Right ventricle myocardium inferior (tissue), 1 donor: ENCODE measurements at regions not wholly inside any gene's neighbourhood (a gene's known extent, or its start where the extent isn't known, plus 50 kb on each side); places are given as distances from the start of the nearest gene placed in this dataset.
"Not testable (repeated sequence)": the region's sequence is repeated elsewhere in the genome, so short reads cannot be mapped to it uniquely, and the experiment has no call there.

Experiments
- ATAC-seq: fragments of 200-7000 bp; cut with Tn5 transposase; one replicate; pipeline ENCODE4 v1.9.1; 2020; ENCODE audit warnings: mild to moderate bottlenecking, moderate library complexity
- DNase-seq: peaks from one replicate; pipeline ENCODE4 v3.0.0; 2021; ENCODE audit errors: missing footprints
- intact Hi-C: fragments of 100-400 bp; cut with DNase I; formaldehyde crosslinking; loops from one replicate; pipeline ENCODE4 v1.11.0; 2022
- donor health status: DM: no; HTN: yes; CAD: no; lungs with severe emphysema.

DNA sequence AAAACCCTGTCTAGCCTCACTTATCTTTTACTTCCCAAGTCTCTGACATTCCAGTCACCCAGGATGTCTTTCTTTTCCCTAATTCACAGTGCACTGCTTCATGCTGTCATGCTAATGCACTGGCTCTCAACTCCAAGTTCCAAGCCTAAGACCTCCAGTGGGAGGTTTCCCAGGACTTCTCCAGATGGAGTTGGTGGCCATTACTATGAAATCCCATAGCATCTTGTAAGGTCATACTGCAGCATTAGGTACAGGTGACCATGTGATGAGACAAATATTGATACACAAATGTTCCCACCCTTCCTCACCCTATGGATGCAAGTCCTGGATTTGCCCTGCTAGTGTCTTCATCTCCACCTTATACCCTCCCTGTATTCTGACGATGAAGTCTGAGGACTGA lies 138.6 kb upstream of the PRICKLE2 start:
- ATAC-seq (no peak), DNase-seq (no peak)
- intact Hi-C loops: no loop called here

DNA sequence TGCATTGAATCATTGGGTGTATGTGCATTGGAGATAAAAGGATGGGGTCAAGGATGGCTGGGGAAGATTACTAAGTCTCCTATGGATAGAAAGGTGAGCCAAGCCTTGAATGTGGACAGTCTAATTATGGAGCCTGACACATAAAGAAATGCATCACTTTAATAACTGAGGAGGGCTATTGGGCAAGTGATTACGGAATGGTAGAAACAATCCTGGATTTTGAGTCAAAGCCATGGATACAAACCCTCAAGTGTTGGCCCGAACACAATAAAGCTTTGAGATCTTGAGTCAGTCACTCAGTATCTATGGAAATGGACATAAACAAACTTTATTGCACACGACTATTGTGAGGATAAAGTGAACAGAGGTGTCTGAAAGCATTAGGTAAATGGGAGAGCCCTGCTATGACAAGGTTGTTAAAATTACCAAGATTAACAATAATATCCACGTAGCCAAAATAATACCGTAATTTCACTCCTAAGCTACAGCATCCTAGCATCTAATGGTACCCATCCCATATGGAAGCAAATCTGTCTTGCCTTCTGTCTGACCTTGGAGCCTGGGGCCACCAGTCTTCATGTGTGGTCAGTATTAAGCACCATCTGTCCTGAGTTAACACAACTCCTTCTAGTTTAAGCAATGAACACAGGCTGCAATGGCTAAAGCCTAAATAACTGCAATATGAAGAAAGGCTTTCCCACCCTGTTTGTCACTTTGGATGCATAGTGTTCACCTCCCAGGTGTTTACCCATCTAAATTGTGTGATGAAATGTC lies 136.9 kb upstream of the PRICKLE2 start:
- no peak for DNase-seq
- no peak for ATAC-seq
- intact Hi-C loops: no loop called here

DNA sequence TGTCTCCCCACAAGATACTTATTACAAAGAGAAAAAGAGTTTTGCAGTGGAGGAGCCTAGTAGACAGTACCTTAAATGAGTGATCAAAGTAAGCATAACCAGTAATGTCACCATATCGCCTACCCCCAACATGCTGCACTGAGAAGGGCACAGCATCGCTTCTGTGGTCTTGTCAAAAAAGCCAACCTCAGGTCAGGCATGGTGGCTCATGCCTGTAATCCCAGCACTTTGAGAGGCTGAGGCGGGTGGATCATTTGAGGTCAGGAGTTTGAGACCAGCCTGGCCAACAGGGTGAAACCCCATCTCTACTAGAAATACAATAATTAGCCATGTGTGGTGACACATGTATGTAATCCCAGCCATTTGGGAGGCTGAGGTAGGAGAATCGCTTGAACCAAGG lies 135.8 kb upstream of the PRICKLE2 start:
- DNase-seq, intact Hi-C loops, ATAC-seq: not testable (repeated sequence)

DNA sequence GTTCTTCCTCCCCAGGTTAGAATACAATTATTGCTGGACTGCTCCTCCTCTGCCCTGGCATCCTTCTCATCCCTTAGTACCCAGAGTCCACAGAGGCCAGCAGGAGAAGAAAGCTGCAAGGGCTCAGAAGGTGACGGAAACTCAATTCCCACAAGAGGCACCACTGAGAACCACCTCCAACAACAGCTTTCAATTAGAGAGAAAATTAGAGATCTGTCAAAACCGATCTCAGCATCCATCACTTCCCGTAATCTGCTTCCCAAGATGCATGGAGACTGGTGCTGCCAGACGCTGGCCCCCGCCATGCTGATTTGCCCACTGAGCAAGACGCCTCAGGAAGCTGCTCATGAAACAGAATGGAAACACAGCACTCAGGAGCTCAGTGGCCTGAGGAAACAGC lies 135.0 kb upstream of the PRICKLE2 start:
- DNase-seq (no peak), ATAC-seq (no peak)
- intact Hi-C loops: no loop called here

DNA sequence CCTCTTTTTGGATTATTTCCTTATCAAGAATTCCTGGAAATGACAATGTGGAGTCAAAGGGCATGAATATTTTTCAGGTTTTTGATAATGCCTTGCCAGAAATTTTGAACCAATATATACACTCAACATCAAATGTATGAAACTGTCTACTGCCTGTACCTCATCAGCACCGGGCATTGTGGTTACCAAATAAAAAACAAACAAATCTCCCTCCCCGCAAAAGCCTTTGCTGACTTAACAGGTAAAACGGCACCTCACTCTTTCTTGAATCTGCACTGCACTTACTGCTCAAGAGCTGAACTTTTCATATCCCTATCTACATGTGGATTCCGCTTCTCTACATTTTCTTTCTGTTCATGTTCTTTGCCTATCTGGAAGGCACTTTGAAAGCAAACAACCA lies 134.5 kb upstream of the PRICKLE2 start:
- DNase-seq: no peak
- no peak for ATAC-seq
- intact Hi-C loops: no loop called here

DNA sequence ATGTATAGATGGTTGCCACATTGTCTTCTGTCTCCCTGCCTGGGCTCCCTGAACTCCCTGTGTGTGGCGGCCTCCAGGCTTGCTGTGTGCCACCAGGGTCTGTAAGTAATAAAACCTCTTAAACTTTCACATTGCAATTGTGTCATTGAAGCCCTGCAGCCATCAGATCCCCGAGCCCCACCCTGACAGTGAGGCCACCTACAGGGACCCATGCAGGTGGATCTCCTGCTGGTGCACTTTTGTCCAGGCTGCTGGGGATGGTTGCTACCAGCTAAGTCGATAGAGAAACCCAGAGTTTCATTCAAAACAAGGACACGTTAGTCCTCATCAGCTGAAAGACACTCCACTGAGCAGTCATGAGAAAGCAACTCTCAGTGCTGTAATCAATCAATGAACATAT lies 133.6 kb upstream of the PRICKLE2 start:
- intact Hi-C loops: no loop called here
- no peak for DNase-seq
- no peak for ATAC-seq

DNA sequence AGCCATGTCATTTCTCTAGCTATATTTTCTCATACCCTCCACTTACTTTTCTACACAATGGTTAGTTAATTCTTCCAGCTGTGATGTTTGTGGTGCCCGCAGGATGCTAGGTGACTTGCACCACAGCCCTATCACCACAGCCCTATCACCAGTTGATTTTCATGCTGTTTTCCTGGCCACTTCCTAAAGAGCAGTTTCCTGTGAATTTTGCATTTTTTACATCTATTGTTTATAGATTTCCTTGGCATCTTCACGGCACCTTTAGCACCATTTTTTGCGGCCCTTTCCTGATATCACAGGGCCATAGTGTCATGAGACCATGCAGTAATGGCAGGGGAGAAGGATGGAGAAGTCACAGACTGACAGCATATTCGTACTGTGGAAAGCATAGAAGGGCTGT lies 132.9 kb upstream of the PRICKLE2 start:
- intact Hi-C loops: no loop called here
- no peak for DNase-seq
- ATAC-seq: no peak

DNA sequence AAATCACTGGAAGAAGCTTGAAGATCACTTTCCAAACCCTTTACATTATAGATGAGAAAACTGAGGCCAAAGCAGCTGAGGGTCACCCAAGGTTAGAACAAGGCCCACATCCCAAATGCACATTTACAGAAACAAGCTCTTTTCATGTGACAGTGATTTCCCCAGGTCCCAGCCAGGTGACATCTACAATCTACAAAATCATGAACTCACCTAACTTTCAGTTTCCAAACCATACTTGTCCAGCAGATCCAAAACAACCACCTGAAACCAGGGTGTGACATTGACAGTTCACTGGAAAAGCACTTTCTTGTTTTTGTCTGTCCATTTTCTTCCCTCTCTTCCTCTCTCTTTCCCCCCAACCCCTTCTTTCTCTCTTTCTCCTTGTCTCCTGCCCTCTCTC lies 132.2 kb upstream of the PRICKLE2 start:
- ATAC-seq: no peak

DNA sequence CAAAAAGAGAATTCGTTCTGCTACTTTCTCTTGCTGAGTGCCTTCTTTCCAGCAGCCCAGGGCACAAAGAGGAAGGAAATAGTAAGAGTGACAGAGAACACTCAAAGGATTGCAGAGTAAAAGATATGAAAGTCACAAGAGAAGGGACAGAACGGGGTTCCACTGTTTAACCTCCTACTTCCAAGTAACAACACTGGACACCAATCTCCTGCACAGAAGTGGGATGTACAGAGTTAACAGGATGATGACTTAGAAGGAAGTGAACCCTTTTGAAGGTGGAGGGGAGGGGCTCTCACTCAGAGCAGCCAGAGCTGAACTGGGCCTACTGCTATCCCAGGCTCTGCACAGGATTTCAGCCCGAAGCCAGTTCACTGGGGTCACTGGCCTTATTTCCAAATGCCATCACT lies 130.1 kb upstream of the PRICKLE2 start:
- intact Hi-C loops: no loop called here

More for the DNA sequence above, 132.2 kb upstream of the PRICKLE2 start:
- intact Hi-C loops: no loop called here
- DNase-seq: no peak

DNA sequence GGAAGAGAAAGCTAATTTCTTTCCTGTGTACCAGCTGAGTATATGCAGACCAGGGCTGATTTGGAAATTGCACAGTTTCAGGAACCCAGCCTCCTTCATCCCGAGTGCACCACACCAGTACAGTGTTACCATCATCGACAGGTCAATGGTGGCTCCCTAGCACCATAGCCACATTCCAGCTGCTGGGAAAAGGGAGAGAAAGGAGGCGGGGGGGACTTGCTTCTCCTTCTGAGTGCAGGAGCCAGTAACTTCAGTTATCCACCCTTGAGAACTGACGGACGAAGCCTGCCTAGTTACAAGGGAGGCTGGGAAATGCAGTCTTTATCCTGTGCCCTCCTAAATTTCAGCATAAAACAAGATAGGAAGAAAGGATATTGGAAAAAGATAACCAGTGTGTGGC lies 129.7 kb upstream of the PRICKLE2 start:
- intact Hi-C loops: loop anchor here (5.0 kb wide), 1 partner anchor 88 kb away; no protein-coding TSS in a partner anchor
- no peak for ATAC-seq
- DNase-seq: no peak

More for the DNA sequence above, 130.1 kb upstream of the PRICKLE2 start:
- ATAC-seq (peak; percentile 49), DNase-seq (no peak)

DNA sequence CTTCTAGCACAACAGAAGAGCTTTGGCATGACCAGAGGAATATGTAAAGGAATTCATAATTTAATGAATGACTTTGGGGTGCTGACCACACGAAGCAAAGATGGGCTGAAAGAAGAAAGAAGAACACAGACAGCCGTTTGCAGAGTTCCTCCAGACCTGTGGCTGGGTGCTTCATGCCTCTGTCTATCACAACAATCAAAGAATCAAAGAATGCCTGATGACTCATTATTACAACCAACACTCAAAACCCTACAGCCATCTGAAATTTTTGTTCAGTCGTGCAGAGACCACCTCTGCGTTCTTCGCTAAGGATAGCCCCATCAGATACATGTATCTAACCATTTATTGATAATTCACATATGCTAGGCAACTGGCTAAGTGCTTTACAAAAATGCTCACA lies 129.0 kb upstream of the PRICKLE2 start:
- DNase-seq (no peak), ATAC-seq (no peak)
- intact Hi-C loops: loop anchor here (5.0 kb wide), 1 partner anchor 87 kb away; no protein-coding TSS in a partner anchor

DNA sequence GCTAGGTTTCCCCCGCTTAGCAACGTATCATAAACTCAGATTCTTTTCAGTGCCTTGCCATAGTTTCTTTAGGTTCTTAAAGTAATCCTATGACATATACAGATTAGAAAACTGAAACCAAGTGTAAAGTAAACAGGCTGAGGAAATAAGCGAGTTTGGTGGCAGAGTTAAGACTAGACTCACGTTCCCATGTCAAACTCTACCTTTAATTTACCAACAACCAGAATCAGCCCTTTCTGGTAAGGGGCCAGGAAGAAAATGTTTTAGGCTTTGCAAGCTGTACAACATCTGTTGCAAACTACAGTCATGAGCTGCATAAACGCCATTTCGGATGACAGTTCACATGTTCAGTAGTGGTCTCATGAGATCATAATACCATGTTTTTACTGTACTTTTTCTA lies 128.0 kb upstream of the PRICKLE2 start:
- no peak for ATAC-seq
- DNase-seq: no peak
- intact Hi-C loops: loop anchor here (5.0 kb wide), 1 partner anchor 86 kb away; no protein-coding TSS in a partner anchor

DNA sequence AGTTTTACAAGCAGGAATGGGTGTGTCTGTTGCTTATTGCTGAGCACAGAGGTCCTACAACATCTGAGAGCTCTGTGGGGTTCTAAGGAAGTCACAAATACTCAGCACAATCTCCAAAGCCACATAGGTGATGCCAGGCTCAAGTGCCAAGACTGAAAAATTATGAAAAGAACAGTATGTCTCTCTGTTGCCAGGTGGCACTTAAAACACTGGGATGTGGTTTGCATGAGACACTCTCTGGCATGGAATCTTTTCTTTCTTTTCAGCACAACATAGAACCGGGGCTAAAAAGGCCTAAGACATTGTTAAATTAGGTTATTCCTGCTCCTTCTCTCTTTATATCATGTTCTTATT lies 127.3 kb upstream of the PRICKLE2 start:
- no peak for ATAC-seq
- intact Hi-C loops: loop anchor here (5.0 kb wide), 1 partner anchor 85 kb away; no protein-coding TSS in a partner anchor
- DNase-seq: no peak

DNA sequence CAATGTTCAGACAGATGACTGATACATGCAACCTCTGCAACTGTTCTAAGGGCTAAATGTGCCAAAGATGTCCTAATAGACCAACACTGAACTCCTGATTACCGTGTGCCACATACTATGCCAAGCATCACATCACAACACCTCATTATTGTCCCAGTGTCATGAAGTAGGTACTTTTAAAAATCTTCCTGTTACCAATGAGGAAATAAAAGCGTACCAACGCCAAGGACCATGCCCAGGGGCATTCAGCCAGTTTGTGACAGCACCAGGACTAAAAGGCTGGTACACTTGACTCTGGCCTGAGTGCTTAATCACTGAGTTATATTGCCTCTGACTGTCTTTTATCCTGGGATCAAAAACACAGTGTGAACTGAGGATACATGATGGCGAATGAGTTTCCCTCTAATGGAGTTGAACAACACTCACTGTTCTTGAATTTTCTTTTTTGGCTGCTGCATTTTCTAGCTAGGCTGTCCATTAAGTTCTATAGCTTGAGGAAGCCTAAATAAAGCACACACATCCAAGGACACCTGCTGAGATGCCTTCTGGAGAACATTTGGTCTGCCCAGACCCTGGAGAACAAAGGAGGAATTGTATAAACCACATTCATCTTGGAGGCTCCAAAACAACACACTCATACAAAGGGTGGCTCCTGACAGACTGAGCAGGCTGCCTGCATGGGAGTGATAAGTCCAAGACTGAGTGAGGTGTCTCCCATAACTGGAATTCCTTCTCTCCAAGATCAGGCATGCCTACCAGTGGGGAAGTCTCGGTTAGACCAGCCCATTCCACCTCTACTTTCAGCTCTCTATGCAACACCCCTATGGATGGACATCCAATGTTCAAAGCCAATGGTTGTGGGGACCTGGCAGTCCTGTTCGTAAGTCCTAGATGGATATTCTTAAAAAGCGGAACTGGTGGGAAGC lies 126.7 kb upstream of the PRICKLE2 start:
- no peak for DNase-seq
- intact Hi-C loops: loop anchor here (5.0 kb wide), 1 partner anchor 85 kb away; no protein-coding TSS in a partner anchor
- peak; percentile 53 for ATAC-seq

DNA sequence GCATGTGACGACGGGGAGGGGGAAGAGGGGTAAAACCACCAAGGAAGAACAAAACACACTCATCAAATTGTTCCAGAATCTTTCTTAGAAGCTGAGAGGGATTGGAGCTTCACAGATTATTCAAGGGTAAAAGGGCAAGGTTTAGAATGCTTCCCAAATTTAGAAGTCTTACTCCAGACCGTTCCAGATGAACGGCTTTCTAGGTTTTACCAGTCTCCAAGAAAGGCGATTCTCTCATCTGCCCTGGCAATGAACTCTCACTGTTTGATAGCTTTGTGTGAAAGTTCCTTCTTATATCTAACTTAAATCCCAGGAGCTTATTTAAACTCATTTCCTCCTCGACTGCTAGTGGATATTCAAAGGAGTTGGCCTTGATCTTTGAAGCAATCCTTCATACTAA lies 124.3 kb upstream of the PRICKLE2 start:
- ATAC-seq (no peak), DNase-seq (no peak)
- intact Hi-C loops: no loop called here

DNA sequence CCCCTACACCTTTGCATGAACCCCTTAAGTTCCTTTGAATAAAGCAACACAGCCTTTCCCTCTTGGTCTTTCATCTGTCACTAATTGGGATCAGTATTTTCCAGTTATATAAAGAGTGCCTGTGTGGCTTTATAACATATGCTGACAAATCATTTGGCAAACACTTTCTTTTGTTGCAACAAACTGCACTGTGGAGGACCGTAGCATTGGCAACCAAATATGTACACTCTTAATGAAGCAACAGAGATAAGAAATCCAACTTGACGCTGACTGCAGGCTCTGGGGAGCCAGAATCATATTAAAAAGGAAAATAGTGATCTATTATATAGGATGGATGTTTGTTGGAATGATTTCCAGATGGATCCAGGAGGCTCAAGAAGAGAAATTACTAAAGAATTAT lies 120.1 kb upstream of the PRICKLE2 start:
- ATAC-seq (peak; percentile 85), DNase-seq (no peak)
- intact Hi-C loops: no loop called here

DNA sequence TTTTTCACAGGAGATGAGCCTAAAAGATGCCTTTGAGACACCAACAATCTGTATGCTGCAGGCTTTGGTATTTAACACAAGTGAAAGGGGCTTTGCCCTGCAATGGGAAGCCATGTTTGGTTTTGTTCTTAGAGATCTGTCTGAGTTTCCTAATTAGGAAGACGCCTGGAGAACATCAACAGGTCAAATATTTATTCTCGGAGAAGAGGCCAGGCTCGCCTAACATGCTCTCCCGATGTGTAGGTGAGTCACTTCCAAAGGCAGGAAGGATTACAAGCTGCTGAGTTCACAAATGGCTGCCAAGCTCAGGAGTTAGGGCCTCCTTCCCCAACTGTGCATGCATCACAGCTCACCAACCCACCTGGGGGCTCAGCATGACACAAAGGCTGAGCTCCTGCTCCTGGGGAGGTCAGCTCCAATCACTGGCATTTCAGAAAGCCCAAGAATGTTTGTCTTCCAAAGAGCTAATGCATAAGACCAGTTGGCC lies 119.5 kb upstream of the PRICKLE2 start:
- intact Hi-C loops: no loop called here
- ATAC-seq (no peak), DNase-seq (no peak)

DNA sequence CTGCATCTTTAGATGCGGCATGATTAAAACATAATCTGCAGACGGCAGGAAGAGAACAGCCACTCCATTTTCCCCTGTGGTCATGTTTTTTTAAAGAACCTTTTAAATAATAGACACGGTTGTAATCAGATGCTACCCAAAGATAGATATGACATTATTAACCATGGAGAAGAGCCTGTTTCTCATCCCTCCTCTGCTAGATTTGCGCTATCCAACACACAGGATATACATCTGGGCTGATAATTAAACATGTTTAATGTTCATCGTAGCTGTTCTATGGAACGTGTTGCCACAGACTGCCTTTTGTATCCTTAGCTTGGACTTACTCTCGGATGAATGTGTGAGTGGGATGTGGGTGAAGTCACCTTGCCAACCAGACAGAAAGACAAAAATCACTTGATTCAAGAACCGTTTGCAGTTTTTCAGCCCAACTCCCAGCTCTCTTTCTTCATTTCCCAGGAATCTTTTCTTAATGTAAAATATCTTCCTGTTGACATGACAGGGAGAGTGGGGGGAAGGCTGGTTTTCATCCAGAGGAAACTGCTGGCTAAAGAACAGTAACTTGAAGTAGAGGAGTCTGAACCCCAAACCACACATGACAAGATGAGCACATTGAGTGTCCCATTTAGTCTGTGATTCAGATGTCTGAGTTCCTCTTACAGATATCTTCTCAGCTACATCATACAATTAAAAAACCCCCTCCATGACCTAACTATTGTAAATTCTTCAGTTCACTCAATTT lies 118.6 kb upstream of the PRICKLE2 start:
- ATAC-seq: no peak
- no peak for DNase-seq
- intact Hi-C loops: no loop called here
